G401.6 (cell line): ENCODE measurements at regions not wholly inside any gene's neighbourhood (a gene's known extent, or its start where the extent isn't known, plus 50 kb on each side); places are given as distances from the start of the nearest gene placed in this dataset.

ENCODE experiments used
- FAIRE-seq: peaks from 2 replicates; lab custom pipeline; 2012; peaks lifted over from hg19 to GRCh38; lab: Jason Lieb, UNC

DNA sequence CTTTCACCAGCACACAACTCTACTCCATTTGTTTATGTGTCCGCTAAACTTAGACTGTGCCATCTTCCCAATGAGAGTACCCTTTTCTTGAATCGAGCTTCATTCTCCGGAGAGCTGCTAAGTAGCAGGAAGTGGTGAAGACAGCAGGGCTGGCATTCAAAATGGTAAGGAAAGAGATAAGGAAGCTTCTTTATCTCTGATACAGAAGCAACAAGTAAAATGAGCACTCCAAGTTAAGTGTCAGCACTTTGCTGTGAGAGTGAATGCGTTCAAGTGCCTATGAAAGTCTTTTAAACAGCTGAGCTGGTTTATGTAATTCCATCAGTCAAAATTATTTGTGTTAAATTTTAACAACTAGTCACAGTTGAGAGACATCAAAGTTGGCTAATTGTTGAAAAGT lies 386.8 kb upstream of the PTPRD start:
- FAIRE-seq = no peak

DNA sequence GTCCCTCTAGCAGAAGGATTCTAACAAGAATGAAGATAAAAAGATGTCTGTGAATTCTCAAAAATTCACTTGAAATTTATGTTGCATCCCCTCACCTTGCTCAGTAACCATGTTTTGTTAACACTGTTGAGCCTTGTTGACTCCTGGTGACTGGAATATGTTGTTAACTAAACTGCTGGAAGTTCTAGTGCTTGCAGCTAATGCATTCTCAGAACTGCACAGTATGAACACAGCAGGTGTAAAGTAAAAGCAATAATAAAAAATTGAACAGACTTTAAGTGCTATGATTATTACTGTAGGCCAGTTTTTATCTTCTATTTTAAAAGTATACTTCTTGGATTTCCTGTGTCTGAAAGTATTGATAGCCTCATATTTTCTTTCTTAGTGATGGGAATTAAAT lies 388.7 kb upstream of the PTPRD start:
- FAIRE-seq = no peak

DNA sequence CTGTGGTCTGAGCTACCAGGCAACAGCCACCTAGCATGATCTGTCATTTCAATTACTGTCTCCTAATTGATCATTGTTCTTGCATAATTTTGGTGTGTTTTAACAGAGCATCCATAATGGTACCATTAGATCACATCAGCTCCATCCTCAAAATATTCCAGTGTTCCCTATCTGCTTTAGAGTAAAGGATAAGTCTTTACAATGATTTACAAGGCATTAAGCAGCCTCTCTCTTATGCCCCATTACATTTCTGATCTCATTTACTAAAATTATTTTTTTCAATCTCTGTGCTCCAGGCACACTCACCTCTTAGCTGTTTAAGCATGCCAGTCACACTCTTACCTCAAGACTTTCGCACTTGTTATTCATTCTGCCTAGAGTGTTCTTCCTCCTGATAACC lies 389.9 kb upstream of the PTPRD start:
- no peak for FAIRE-seq

DNA sequence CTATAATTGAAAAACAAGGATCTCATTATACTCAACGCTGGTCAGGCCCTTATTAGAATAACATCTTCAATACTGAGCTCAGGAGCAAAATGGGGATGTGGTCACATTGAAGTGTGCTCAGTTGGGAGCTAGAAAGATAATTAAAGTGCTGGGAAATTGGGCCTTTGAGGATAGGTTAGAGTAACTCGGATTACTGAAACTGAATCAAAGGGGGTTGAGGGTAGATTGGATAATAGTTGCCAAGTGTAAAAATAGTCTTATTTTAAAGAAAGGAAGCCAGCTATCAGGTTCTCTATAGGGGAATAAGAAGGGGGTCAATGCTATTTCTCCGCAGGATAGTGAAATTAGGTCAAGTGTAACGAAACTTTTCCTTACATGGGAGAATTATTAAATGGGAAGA lies 391.0 kb upstream of the PTPRD start:
- no peak for FAIRE-seq

DNA sequence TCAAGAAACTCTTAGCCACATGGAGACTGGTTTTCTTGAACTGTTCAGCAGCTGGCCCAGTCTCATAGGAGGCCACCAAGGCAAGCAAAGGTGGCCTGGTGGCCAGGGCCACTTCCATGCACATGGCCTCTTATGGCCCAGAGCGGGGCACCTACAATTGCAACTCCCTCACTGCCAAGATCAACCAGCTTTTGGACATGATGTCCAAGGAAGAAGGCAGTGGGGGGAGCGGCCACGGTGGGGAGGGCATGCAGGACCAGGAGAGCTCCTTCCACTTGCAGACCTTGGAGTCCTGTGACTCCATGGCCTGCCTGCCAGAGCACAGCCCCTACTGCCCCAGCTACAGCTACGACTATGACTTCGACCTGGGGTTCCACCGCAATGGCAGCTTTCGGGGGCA lies 398.9 kb upstream of the PTPRD start:
- no peak for FAIRE-seq

DNA sequence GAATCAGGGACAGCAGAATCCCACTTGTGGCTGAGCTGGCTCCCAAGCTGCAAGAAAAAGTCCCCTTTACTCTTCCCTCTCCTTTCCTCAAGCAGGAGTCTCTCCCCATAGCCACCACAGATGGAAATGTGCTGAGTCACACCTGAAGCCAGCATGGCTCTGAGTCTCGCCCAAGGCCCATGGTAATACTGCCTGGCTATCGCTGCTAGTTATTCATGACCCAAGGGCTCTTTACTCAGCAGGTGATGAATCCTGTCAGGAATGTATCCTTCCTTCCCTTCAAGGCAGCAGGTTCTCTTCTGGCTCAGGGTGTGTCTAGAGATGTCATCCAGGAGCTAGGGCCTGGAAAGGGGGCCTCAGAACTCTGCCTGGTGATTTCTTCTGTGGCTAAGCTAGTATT lies 403.3 kb upstream of the PTPRD start:
- FAIRE-seq = no peak

DNA sequence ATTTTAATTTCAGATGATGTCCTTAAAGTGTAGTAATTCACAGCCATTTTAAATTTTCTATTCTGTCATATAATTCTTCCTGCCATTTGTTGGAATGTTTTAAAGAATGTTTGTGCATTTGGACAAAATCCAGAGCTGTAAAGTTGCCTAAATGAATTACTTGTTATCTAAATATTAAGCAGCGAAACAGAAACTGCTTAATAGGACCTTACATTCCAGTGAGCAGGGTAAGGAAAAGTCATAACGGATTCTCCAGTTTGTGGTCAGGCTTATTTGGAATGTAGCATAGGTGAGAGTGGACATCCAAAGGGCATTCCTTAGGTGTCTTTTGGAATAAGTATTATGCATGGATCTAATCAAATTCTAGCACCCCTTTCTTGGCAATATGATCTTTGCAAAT lies 410.4 kb upstream of the PTPRD start:
- no peak for FAIRE-seq

DNA sequence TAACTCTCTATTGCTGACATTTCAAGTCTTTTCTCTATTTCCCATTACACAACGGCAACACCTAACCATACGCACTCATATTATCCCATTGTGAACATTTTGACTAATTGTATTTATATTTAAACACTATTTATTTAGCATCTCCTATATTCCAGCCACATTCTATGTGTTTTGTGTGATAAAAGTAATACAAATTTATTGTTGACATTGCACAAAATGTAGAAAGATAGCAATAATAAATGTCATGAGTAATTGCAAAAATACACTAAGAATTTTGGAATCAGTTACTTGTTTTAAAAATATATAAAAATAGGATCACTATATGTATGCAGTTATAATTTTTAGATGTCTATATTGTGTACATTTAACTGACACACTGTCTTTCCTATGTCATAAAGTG lies 413.0 kb upstream of the PTPRD start:
- no peak for FAIRE-seq

DNA sequence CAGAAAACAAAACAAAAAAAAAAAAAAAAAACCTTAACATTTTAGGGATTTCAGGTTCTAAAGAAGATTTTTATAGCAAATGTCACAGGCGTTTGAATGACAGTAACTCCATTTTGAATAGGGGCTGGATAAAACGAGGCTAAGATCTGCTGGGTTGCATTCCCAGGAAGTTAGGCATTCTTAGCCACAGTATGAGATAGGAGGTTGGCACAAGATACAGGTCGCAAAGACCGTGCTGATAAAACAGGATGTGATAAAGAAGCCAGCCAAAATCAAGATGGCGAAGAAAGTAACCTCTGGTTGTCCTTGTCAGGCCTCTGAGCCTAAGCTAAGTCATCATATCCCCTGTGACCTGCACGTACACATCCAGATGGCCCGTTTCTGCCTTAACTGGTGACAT lies 425.6 kb upstream of the PTPRD start:
- no peak for FAIRE-seq

DNA sequence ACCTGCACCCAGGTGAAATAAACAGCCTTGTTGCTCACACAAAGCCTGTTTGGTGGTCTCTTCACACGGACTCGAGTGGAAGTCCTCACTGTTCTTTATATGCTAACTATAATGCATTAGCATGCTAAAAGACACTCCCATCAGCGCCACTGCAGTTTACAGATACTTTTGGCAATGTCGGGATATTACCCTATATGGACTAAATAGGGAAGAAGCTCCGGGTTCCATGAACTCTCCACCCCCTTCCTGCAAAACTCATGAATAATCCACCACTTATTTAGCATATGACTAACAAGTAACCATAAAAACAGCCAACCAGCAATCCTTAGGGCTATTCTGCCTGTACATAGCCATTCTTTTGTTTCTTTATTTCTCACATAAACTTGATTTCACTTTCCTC lies 426.2 kb upstream of the PTPRD start:
- no peak for FAIRE-seq

DNA sequence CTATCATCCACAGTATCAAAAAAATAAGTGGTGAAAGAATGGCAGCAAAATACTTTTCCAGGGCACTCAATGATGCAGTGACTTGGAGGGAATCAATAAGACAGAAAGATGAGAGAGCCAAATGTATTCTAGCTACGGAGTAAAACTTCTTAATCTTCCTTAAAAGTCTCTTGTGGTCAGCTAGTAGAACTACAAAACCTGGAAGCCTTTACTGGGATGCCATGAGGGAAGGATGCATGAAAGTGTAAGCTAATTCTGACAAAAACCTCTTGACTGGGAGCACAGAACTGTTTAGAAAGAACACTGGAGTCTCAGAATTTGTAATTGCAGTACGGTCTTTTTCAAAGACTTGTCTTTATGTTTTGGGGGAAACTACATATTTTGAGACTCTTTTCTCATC lies 432.8 kb upstream of the PTPRD start:
- FAIRE-seq = no peak

DNA sequence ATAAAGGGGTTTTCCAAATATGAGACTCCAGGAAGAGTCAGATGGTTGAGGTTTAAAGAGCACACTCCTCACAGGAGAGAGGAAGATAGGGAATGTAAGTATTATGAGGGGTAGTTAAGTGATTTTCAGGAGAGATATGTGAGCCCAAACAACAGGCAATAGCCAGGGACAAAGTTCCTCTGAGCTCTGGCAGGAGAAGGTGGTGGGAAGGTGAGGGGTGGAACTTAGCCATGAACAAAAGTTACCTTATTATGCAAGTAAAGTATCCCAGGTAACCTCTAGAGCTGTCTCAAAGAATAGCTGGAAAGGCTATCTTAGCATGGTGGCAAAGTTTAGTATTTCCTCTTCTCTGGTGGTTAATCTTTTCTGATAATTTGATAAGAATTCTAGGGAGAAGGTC lies 450.5 kb upstream of the PTPRD start:
- FAIRE-seq = no peak

DNA sequence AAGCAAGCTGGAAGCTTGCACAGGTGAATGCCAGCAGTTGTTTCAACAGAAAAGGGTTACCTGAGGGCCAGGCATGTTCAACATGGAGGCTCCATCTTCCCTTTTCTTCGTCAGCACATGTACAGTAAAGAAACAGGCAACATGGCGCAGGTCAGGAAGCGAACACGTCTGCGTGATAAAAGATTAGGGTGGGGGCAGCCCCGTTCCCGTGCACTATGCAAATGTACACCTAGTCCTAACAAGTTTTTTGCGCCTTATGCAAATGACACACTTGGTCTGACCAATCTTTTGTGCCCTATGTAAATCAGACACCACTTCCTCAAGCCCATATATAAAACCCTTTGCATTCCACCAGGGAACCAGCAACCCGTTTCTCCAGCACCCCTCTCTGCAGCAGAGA lies 452.1 kb upstream of the PTPRD start:
- FAIRE-seq = no peak

DNA sequence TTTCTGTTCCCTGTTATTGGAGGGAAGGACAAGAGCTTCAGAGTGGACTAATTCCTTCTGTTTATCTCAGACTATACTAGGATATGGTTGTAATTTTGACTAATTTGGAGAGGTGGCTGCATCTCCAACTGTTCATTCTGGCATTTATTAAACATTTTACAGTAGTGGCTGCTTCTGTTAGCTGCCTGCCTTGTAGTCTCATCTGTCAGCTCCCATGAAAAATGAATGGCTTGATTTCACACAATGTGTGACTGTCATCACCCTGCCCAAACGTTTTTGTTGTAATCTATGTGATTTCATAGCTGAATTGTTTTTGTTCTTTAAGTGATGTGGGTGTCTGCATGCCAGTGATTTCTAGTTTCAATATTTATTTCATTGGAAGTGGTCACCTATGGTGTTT lies 459.4 kb upstream of the PTPRD start:
- FAIRE-seq = no peak

DNA sequence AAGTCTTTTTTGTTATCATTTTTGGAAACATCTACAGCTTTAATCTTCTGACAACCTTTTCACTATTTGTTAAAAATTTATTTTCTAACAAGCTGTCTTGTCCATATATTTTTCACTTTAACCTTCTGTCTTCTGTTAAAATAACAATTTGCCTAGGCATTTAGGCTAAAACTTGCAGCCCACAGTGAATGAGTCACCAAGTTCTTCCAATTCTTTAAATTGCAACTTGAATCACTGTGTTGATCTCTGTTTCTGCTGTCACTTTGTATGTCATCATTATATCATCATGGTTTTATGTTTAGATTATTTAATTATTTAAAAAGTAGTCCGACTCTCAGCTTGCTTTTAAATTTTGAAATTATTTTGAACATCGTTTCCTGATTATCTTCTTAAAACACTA lies 473.8 kb upstream of the PTPRD start:
- FAIRE-seq = no peak

DNA sequence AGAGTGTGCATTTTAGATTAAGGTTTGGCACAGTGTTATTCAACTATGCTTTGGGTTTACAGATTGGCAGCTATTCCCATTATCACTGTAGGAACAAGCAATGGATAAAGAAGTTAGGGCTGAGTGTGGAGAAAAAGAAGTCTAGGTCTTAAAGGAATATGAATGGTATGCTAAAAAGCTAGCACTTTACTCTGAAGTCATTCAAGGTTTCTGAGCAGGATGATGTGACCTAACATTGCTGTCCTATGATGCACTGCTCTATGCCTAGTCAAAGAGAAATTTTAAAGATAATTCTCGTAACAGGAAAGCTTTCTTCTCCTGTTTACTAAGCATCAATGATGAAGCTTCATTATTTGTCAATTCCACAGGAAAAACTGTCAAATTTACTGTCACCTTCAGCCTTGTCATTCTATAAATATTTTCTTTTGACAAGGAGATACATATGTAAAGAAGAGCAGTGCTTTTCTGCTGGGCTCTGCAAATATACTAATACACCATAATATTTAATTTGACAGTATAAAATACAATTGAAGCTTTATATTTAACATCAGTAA lies 476.1 kb upstream of the PTPRD start:
- no peak for FAIRE-seq

DNA sequence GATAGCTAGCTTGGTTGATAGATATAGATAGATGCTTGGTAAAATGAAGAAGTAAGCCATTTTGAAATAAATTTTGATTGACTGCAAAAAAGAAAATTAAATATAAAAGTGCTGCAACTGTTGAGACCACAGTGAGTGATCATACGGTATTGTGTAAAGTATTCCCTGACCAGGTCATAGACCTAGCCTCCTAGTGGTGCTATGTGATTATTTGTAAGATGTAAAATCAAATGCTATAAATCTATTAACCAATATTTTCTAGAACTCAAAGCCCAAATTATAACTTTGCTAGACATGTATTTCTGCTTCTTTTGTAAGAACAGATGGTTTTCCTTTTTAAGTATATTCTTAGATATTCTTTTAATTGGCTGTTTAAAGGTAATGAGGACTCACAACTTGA lies 480.2 kb upstream of the PTPRD start:
- FAIRE-seq = no peak

DNA sequence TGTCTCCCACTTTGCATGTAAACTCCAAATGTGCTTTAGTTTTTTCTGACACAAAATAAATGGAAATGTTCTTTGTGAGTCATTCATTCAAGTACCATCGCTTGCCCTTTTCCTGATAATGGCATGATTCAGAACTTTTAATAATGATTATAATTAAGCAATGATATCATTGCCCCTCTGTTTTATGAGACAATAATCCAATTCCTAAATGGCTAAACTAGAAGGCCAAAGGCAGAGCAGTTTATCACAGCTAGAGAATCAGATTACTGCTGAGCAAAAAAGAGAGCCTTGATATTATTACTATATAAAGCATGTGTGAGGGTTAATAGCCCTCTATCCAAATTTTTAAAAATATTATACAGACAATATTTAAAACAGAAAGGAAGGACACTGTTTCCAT lies 484.2 kb upstream of the PTPRD start:
- no peak for FAIRE-seq

DNA sequence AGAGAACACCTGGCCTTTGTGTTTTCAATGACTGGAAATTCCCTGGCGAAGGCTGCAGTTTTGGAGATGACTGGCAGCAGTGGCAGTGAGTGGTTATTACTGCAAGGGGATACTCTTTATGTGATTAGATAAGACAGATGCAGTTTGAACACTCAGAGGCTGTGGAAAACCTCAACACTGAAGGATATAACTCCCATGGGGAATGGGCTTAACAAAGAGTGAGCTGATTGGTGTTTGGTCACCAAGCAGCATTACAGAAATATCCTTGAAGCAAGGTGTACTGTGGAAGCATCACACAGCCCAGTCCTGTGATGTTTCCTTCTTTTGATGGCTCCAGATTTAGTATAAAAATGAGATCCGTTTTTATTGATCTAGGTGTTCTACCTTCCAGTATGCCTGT lies 490.7 kb upstream of the PTPRD start:
- no peak for FAIRE-seq

DNA sequence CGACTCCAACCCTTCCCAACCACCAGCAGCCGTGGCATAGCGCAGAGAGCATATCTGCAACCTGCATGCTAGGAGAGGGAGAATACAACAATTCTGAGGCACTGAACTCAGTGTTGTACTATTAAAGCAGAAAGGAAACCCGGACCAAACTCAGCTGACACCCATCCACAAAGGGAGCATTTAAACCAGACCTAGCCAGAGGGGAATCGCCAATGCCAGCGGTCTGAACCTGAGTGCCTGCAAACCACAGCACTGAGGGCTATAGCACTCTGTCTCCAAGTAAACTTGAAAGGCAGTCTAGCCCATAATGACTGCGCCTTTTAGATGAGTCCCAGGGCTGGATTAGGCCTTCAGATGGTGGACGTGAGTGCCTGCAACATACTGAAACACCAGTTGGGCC lies 494.4 kb upstream of the PTPRD start:
- FAIRE-seq = no peak

DNA sequence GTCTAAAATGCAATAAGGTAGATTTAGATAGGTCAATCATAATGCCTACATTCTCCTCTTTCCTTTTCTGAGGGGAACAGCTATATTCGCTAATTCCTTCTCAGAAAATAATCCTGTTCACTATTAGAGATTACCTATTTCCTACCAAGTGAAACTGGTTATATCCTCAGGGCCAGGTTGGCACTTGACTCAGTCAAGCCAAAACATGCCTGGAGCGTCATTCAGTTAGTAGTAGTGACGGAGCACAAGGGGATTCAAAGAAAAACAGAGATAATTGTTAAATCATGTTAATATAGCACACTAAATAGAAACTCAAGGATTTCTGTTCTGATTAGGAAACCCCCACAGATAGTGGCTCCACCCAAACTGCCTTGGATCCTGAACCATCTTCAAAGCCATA lies 515.4 kb upstream of the PTPRD start:
- FAIRE-seq = no peak

DNA sequence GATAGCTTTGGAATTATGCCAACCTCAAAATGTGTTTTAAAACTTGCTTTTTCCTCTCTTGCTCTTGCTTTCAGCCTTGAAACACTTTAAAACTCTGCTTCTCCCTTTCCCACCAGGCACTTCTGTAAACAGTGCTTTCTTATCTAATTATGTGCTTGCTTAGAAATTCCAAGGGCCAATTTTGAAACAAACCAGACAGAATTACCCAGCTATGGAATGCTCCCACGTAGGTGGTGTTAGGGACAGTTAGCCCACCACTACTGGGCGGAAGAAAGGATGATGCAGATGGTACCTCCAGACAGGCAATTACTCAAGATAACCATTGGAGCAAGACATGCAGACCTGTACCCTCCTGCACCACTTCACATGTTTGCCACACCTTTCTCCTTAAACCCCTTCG lies 523.0 kb upstream of the PTPRD start:
- no peak for FAIRE-seq

DNA sequence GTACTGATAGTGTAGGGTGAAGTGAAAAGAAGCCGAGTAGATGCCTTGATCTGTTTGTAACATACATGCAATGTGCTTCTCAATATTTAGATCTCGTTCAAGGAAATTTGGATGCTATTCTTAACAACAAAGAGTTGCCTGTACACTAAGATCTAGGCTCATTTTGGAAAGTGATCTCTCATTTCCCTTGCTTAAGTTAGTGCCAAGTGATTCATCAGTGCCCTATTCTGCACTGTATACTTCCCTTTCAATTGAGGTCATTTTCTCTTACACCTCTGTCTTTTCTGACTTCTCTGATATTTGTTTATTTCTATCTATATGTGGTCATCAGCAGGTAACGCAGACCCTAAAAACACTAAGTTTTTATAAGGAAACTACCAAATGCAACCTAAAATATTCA lies 528.6 kb upstream of the PTPRD start:
- no peak for FAIRE-seq

DNA sequence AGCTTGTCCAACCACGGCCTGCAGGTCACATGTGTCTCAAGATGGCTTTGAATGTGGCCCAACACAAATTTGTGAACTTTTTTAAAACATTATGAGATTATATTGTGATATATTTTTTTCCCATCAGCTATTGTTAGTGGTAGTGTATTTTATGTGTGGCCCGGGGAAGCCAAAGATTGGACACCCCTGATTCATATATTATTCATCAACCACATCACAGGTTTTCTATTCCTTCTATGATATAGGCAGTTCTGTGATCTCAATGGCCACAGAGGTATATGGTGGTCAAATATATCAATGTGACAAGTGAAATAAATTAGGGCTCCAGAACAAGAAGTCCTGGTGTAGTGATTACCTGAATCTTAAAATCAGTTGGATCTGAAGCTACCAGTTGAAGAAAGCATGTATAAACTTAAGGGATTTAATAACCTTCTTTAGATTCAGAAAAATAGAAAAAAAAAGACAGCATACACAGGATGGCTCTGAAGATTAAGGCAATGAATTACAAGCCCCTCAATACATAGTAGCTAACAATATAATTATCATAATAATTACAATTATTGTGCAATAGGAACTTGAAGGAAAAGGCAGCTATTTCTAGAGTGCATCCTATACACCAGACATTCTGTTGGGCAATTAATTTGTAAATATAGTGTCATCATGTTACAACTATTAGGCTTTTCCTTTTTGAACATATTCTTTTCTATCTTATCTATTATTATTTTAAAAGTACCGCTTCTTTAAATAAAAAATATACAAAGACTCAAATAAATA lies 530.4 kb upstream of the PTPRD start:
- FAIRE-seq = no peak

DNA sequence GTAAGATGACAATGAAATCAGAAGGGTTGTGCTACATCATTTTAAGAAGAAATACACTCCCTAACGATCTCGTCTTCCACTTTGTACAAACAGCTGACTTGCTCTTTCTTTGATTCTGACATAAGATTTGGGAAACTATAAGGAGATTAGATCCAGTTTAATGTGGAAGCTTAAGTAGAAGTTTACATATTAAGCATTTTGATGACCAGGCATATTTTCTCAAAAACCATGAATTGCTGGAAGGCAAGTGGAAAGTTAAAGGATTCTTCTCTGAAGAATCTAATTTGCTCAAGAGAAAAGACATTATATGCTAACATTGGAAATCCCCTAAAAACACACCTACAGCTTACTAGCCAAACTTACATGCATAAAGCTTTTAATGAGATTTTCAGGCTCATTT lies 531.9 kb upstream of the PTPRD start:
- no peak for FAIRE-seq
